ENCODE measurements at regions not wholly inside any gene's neighbourhood (a gene's known extent, or its start where the extent isn't known, plus 50 kb on each side); places are given as distances from the start of the nearest gene placed in this dataset.

GRCh38 chr10:120406376-120406775 lies 50.7 kb upstream of the PLPP4 start:
- no peak overlapping the region for H3K4me3 ChIP-seq (ENCODE audit: low read length)
- no CpG with 5 or more reads among the region's 4 CpGs for WGBS (ENCODE audit: insufficient coverage, insufficient read length)

More at GRCh38 chr10:120406376-120406775, 50.7 kb upstream of the PLPP4 start:
- no peaks in the 10 kb centered on the region for H3K27me3 ChIP-seq (ENCODE audit: control insufficient read depth, insufficient read depth, low read length)
- H3K27ac ChIP-seq (ENCODE audit: low read length): no peak overlapping the region
- no peaks in the 10 kb centered on the region for H3K36me3 ChIP-seq (ENCODE audit: control insufficient read depth, insufficient read depth, low read length)
- DNase-seq (ENCODE audit: low read depth, low spot score): no peak
- no peaks in the 10 kb centered on the region for H3K4me1 ChIP-seq (ENCODE audit: control insufficient read depth, insufficient read depth, low read length)
- H3K9me3 ChIP-seq (ENCODE audit: control insufficient read depth, insufficient read depth, low read length): no peaks in the 10 kb centered on the region
